NCI-H774 (cell line): ENCODE measurements at regions not wholly inside any gene's neighbourhood (a gene's known extent, or its start where the extent isn't known, plus 50 kb on each side); places are given as distances from the start of the nearest gene placed in this dataset.

Experiments
- DNase-seq: peaks from one replicate; lab custom pipeline; 2025; lab: John Stamatoyannopoulos, UW

- DNase-seq = no peak
Measured at GRCh38 chr7:24476227-24476626, 97.0 kb upstream of the PALS2 start.

- DNase-seq = peak; percentile 49
Measured at GRCh38 chr7:24477398-24478136, 95.7 kb upstream of the PALS2 start.

- peak; percentile 33 for DNase-seq
Measured at GRCh38 chr7:24478137-24478655, 95.1 kb upstream of the PALS2 start.

- DNase-seq = no peak
Measured at GRCh38 chr7:24480501-24480900, 92.8 kb upstream of the PALS2 start.

- no peak for DNase-seq
Measured at GRCh38 chr7:24483804-24484203, 89.4 kb upstream of the PALS2 start.

- no peak for DNase-seq
Measured at GRCh38 chr7:24492576-24492975, 80.7 kb upstream of the PALS2 start.

- DNase-seq = no peak
Measured at GRCh38 chr7:24494832-24495231, 78.4 kb upstream of the PALS2 start.

GRCh38 chr7:24496036-24496435, 77.2 kb upstream of the PALS2 start:
- no peak for DNase-seq

GRCh38 chr7:24498439-24498838, 74.8 kb upstream of the PALS2 start:
- DNase-seq = no peak

- DNase-seq = no peak
Measured at GRCh38 chr7:24499871-24500270, 73.4 kb upstream of the PALS2 start.

GRCh38 chr7:24500599-24500998, 72.7 kb upstream of the PALS2 start:
- no peak for DNase-seq

- DNase-seq = no peak
Measured at GRCh38 chr7:24501009-24501408, 72.2 kb upstream of the PALS2 start.

- DNase-seq = no peak
Measured at GRCh38 chr7:24501443-24502134, 71.7 kb upstream of the PALS2 start.

GRCh38 chr7:24502135-24502488, 71.1 kb upstream of the PALS2 start:
- no peak for DNase-seq

- DNase-seq = no peak
Measured at GRCh38 chr7:24503506-24503905, 69.7 kb upstream of the PALS2 start.

GRCh38 chr7:24504040-24504439, 69.2 kb upstream of the PALS2 start:
- DNase-seq = no peak

- DNase-seq = no peak
Measured at GRCh38 chr7:24504836-24505235, 68.4 kb upstream of the PALS2 start.

GRCh38 chr7:24505968-24506367, 67.3 kb upstream of the PALS2 start:
- DNase-seq = no peak

GRCh38 chr7:24508316-24508715, 64.9 kb upstream of the PALS2 start:
- DNase-seq = no peak

- no peak for DNase-seq
Measured at GRCh38 chr7:24510759-24511158, 62.5 kb upstream of the PALS2 start.

- no peak for DNase-seq
Measured at GRCh38 chr7:24517166-24517565, 56.1 kb upstream of the PALS2 start.

GRCh38 chr7:24521917-24522623, 51.2 kb upstream of the PALS2 start:
- no peak for DNase-seq
